HG03097 (cell line): ENCODE measurements at regions not wholly inside any gene's neighbourhood (a gene's known extent, or its start where the extent isn't known, plus 50 kb on each side); places are given as distances from the start of the nearest gene placed in this dataset.

Source experiments
- ATAC-seq: cut with Tn5 transposase; IDR thresholded peaks from one replicate; pipeline ENCODE4 v1.9.1; 2021; ENCODE audit not compliant: unreplicated experiment, low FRiP score

- no peak for ATAC-seq
Observed at GRCh38 chr6:113732384-113732966, 124.7 kb upstream of the MARCKS start.

- ATAC-seq: no peak
Observed at GRCh38 chr6:113733381-113733780, 123.8 kb upstream of the MARCKS start.

GRCh38 chr6:113734982-113735381 lies 122.2 kb upstream of the MARCKS start:
- ATAC-seq: no peak

- no peak for ATAC-seq
Observed at GRCh38 chr6:113735491-113735890, 121.7 kb upstream of the MARCKS start.

GRCh38 chr6:113736978-113737377 lies 120.2 kb upstream of the MARCKS start:
- no peak for ATAC-seq

GRCh38 chr6:113739041-113739655 lies 118.0 kb upstream of the MARCKS start:
- no peak for ATAC-seq

GRCh38 chr6:113741651-113742050 lies 115.5 kb upstream of the MARCKS start:
- ATAC-seq: no peak

- no peak for ATAC-seq
Observed at GRCh38 chr6:113742342-113742741, 114.8 kb upstream of the MARCKS start.

- no peak for ATAC-seq
Observed at GRCh38 chr6:113744861-113745260, 112.3 kb upstream of the MARCKS start.

- ATAC-seq: no peak
Observed at GRCh38 chr6:113750151-113750855, 106.8 kb upstream of the MARCKS start.

GRCh38 chr6:113754291-113754690 lies 102.9 kb upstream of the MARCKS start:
- no peak for ATAC-seq

GRCh38 chr6:113755449-113756289 lies 101.5 kb upstream of the MARCKS start:
- peak; percentile 66 for ATAC-seq

GRCh38 chr6:113756290-113756665 lies 100.9 kb upstream of the MARCKS start:
- ATAC-seq: no peak

- no peak for ATAC-seq
Observed at GRCh38 chr6:113758214-113758613, 98.9 kb upstream of the MARCKS start.

GRCh38 chr6:113758826-113759574 lies 98.1 kb upstream of the MARCKS start:
- no peak for ATAC-seq

GRCh38 chr6:113762641-113763040 lies 94.5 kb upstream of the MARCKS start:
- no peak for ATAC-seq

- ATAC-seq: no peak
Observed at GRCh38 chr6:113763311-113763766, 93.8 kb upstream of the MARCKS start.

GRCh38 chr6:113763876-113764275 lies 93.3 kb upstream of the MARCKS start:
- peak; percentile 64 for ATAC-seq

- no peak for ATAC-seq
Observed at GRCh38 chr6:113765909-113766308, 91.2 kb upstream of the MARCKS start.

- no peak for ATAC-seq
Observed at GRCh38 chr6:113767985-113768384, 89.2 kb upstream of the MARCKS start.
